ENCODE measurements at regions not wholly inside any gene's neighbourhood (a gene's known extent, or its start where the extent isn't known, plus 50 kb on each side); places are given as distances from the start of the nearest gene placed in this dataset.

GRCh38 chr7:17013204-17013603 is 131.4 kb upstream of the AGR3 start:
- no peaks in the 10 kb centered on the region for H3F3A ChIP-seq (ENCODE audit: insufficient read depth)
- no peak overlapping the region for H3K4me2 ChIP-seq (ENCODE audit: low read depth, low read length, poor library complexity, severe bottlenecking)
- no peaks in the 10 kb centered on the region for H4K20me1 ChIP-seq (ENCODE audit: low read depth, low read length)
- TF ChIP-seq EZH2phosphoT487 (conservative IDR thresholded peaks at IDR 0.05; ENCODE audit: low read length) = no peak
- TF ChIP-seq CTCF (IDR thresholded peaks at IDR 0.05; ENCODE audit: insufficient read depth, low read length, poor library complexity, severe bottlenecking) = no peak
- H3K9me3 ChIP-seq (ENCODE audit: insufficient read depth, low read length) = no peaks in the 10 kb centered on the region
- no peaks in the 10 kb centered on the region for H3K36me3 ChIP-seq (ENCODE audit: low read length)
- H3K9me2 ChIP-seq (replicated peaks; ENCODE audit: insufficient read depth, low read length) = no peaks in the 10 kb centered on the region
- H3K4me3 ChIP-seq (ENCODE audit: insufficient read depth, low read length, poor library complexity, severe bottlenecking) = no peak overlapping the region
- no peaks in the 10 kb centered on the region for H3K27me3 ChIP-seq (ENCODE audit: low read length)
- no peak overlapping the region for H2AFZ ChIP-seq (ENCODE audit: low read depth, low read length, severe bottlenecking)
- no peak overlapping the region for H3K27ac ChIP-seq (ENCODE audit: low read depth, low read length)
- H3K9ac ChIP-seq (ENCODE audit: low read length) = no peak overlapping the region
- no peaks in the 10 kb centered on the region for H3K79me2 ChIP-seq (ENCODE audit: insufficient read depth, low read length)

GRCh38 chr7:17014686-17015085 is 132.9 kb upstream of the AGR3 start:
- no peaks in the 10 kb centered on the region for H3K27me3 ChIP-seq (ENCODE audit: low read length)
- H3K4me3 ChIP-seq (ENCODE audit: insufficient read depth, low read length, poor library complexity, severe bottlenecking) = no peak overlapping the region
- no peak overlapping the region for H3K27ac ChIP-seq (ENCODE audit: low read depth, low read length)
- no peaks in the 10 kb centered on the region for H4K20me1 ChIP-seq (ENCODE audit: low read depth, low read length)
- H2AFZ ChIP-seq (ENCODE audit: low read depth, low read length, severe bottlenecking) = no peak overlapping the region
- H3F3A ChIP-seq (ENCODE audit: insufficient read depth) = no peaks in the 10 kb centered on the region
- H3K79me2 ChIP-seq (ENCODE audit: insufficient read depth, low read length) = no peaks in the 10 kb centered on the region
- no peaks in the 10 kb centered on the region for H3K9me2 ChIP-seq (replicated peaks; ENCODE audit: insufficient read depth, low read length)
- H3K4me2 ChIP-seq (ENCODE audit: low read depth, low read length, poor library complexity, severe bottlenecking) = no peak overlapping the region
- TF ChIP-seq EZH2phosphoT487 (conservative IDR thresholded peaks at IDR 0.05; ENCODE audit: low read length) (no peak), CTCF (IDR thresholded peaks at IDR 0.05; ENCODE audit: insufficient read depth, low read length, poor library complexity, severe bottlenecking) (no peak)
- no peaks in the 10 kb centered on the region for H3K36me3 ChIP-seq (ENCODE audit: low read length)
- H3K9ac ChIP-seq (ENCODE audit: low read length) = no peak overlapping the region
- H3K9me3 ChIP-seq (ENCODE audit: insufficient read depth, low read length) = no peaks in the 10 kb centered on the region

GRCh38 chr7:17015598-17016031 is 133.8 kb upstream of the AGR3 start:
- no peaks in the 10 kb centered on the region for H3K9me3 ChIP-seq (ENCODE audit: insufficient read depth, low read length)
- H3K9me2 ChIP-seq (replicated peaks; ENCODE audit: insufficient read depth, low read length) = no peaks in the 10 kb centered on the region
- H3K4me2 ChIP-seq (ENCODE audit: low read depth, low read length, poor library complexity, severe bottlenecking) = no peak overlapping the region
- no peak overlapping the region for H3K27ac ChIP-seq (ENCODE audit: low read depth, low read length)
- H3K9ac ChIP-seq (ENCODE audit: low read length) = no peak overlapping the region
- no peak overlapping the region for H2AFZ ChIP-seq (ENCODE audit: low read depth, low read length, severe bottlenecking)
- H3K27me3 ChIP-seq (ENCODE audit: low read length) = no peaks in the 10 kb centered on the region
- H3K4me3 ChIP-seq (ENCODE audit: insufficient read depth, low read length, poor library complexity, severe bottlenecking) = no peak overlapping the region
- no peaks in the 10 kb centered on the region for H4K20me1 ChIP-seq (ENCODE audit: low read depth, low read length)
- no peak for TF ChIP-seq EZH2phosphoT487 (conservative IDR thresholded peaks at IDR 0.05; ENCODE audit: low read length)
- TF ChIP-seq CTCF (IDR thresholded peaks at IDR 0.05; ENCODE audit: insufficient read depth, low read length, poor library complexity, severe bottlenecking) = no peak
- H3K79me2 ChIP-seq (ENCODE audit: insufficient read depth, low read length) = no peaks in the 10 kb centered on the region
- no peaks in the 10 kb centered on the region for H3F3A ChIP-seq (ENCODE audit: insufficient read depth)
- H3K36me3 ChIP-seq (ENCODE audit: low read length) = no peaks in the 10 kb centered on the region
